Muscle of arm (tissue), 1 donor: ENCODE measurements at regions not wholly inside any gene's neighbourhood (a gene's known extent, or its start where the extent isn't known, plus 50 kb on each side); places are given as distances from the start of the nearest gene placed in this dataset.
"Not testable (repeated sequence)": the region's sequence is repeated elsewhere in the genome, so short reads cannot be mapped to it uniquely, and the experiment has no call there.

Experiments used
- DNase-seq: peaks from one replicate; pipeline ENCODE4 v3.0.0-alpha.2; 2013

- not testable (repeated sequence) for DNase-seq
These were observed 94.6 kb upstream of the ABCA1 start for GRCh38 chr9:105022545-105022944.

- DNase-seq, result no peak
These were observed 95.8 kb upstream of the ABCA1 start for GRCh38 chr9:105023788-105024187.

GRCh38 chr9:105024529-105024928, 96.6 kb upstream of the ABCA1 start:
- DNase-seq, result no peak

GRCh38 chr9:105026451-105026850, 98.5 kb upstream of the ABCA1 start:
- no peak for DNase-seq

GRCh38 chr9:105027084-105027483, 99.1 kb upstream of the ABCA1 start:
- DNase-seq, result no peak

GRCh38 chr9:105030285-105030684, 102.3 kb upstream of the ABCA1 start:
- no peak for DNase-seq

- DNase-seq, result no peak
These were observed 109.2 kb upstream of the ABCA1 start for GRCh38 chr9:105037139-105037538.

GRCh38 chr9:105038051-105038450, 110.1 kb upstream of the ABCA1 start:
- no peak for DNase-seq

- DNase-seq, result no peak
These were observed 111.3 kb upstream of the ABCA1 start for GRCh38 chr9:105039175-105039799.

- DNase-seq, result no peak
These were observed 115.5 kb upstream of the ABCA1 start for GRCh38 chr9:105043370-105043936.

- no peak for DNase-seq
These were observed 116.6 kb upstream of the ABCA1 start for GRCh38 chr9:105044518-105044917.

- no peak for DNase-seq
These were observed 119.2 kb upstream of the ABCA1 start for GRCh38 chr9:105046907-105047741.

GRCh38 chr9:105047742-105048041, 119.7 kb upstream of the ABCA1 start:
- DNase-seq, result no peak

GRCh38 chr9:105048331-105048730, 120.4 kb upstream of the ABCA1 start:
- no peak for DNase-seq

GRCh38 chr9:105050296-105050695, 122.3 kb upstream of the ABCA1 start:
- no peak for DNase-seq

GRCh38 chr9:105051897-105052296, 123.9 kb upstream of the ABCA1 start:
- no peak for DNase-seq

- no peak for DNase-seq
These were observed 124.4 kb upstream of the ABCA1 start for GRCh38 chr9:105052346-105052745.

- no peak for DNase-seq
These were observed 125.3 kb upstream of the ABCA1 start for GRCh38 chr9:105053209-105053652.

- no peak for DNase-seq
These were observed 126.5 kb upstream of the ABCA1 start for GRCh38 chr9:105054491-105054890.

- DNase-seq, result no peak
These were observed 128.0 kb upstream of the ABCA1 start for GRCh38 chr9:105055917-105056316.

GRCh38 chr9:105057551-105057950, 129.6 kb upstream of the ABCA1 start:
- DNase-seq, result no peak

- DNase-seq, result no peak
These were observed 131.3 kb upstream of the ABCA1 start for GRCh38 chr9:105059252-105059651.

GRCh38 chr9:105062222-105062855, 134.4 kb upstream of the ABCA1 start:
- peak; percentile 10 for DNase-seq
